ENCODE measurements at regions not wholly inside any gene's neighbourhood (a gene's known extent, or its start where the extent isn't known, plus 50 kb on each side); places are given as distances from the start of the nearest gene placed in this dataset.

DNA sequence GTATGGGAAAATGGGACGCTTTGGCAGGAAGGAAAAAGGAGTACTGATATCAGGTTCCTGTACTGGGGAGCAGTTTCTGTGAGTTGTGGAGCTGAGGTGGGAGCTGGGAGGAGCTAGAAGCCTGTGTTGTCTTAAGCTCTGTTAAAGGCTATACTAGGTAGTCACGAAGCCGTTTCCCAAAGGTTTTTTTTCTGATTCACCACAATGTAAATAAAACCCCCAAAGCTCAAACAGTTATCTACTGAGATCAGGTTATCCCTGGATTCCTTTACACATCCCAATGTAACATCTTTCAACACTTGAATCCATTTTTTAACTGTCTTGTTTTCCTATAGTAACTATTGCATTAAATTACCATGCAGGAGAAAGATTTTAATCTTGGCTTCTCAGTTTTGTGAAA lies 297.4 kb upstream of the SFRP2 start:
- DNase-seq, result no peak

DNA sequence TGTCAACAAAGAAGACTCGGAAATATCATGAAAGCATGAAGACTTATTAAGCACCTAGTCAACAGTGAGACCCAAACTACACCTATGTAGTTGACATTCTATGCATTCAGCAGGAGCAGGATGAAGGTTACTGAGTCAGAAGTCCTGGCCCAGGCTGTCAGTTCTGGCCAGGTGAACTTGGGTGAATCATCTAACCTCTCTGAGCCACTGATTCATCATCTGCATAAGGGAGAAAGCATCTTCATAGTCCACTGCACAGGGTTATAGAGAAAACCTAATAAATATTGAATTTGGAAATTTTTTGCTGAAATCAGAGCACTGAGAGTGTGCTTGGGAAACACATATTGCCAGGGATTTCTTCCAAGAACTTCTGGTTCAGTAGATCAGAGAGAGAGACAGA lies 296.0 kb upstream of the SFRP2 start:
- no peak for DNase-seq

DNA sequence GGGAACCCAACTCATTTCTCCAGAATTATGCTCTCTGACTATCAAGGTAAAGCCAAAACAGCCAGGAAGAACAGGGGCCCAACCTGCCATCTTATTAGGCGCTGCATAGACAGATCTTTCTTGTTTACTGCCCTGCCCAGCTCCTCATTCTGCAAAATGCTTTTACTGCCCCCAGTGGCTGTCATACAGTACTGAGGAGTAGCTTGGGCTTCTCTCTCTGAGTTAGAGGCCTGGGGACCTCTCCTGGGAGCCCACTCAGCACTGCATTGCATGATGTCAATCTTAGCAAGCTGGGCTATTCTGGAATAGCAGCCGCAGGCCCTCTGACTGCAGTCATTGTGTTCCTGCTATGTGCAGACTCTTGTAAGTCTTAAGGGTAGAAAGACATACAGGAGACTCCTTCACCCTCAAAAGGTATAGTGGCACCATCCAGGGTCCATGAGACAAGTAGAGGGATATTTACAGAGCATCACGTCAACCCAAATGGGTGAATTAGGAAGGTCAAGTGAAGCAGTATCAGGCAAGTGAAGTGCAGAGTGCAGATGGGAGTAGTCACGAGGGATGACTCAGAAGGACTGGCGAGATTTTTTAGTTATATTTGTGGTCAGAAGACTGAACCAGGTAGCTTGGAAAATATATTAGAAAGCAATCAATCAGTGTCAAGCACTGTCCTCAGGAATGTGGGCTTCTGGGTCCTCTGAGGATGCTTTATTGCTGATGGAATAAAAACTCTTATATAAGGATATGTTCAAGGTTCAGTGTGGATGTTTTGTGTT lies 294.1 kb upstream of the SFRP2 start:
- no peak for DNase-seq

DNA sequence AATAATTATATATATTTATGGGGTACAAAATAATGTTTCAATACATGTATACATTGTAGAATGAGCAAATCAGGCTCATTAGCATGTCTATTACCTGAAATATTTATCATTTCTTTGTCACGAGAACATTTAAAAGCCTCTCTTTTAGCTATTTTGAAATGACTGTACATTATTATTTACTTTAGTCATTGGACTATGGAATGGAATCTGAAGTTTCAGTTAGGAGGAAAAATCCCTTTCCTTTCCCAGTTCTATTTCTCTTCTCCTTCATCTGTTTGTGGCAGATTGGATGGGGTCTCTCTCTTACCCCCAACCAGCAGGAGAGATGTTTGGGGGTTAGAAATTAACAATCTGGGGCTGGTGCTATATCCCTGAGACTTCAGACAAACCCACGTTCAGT lies 292.5 kb upstream of the SFRP2 start:
- no peak for DNase-seq

DNA sequence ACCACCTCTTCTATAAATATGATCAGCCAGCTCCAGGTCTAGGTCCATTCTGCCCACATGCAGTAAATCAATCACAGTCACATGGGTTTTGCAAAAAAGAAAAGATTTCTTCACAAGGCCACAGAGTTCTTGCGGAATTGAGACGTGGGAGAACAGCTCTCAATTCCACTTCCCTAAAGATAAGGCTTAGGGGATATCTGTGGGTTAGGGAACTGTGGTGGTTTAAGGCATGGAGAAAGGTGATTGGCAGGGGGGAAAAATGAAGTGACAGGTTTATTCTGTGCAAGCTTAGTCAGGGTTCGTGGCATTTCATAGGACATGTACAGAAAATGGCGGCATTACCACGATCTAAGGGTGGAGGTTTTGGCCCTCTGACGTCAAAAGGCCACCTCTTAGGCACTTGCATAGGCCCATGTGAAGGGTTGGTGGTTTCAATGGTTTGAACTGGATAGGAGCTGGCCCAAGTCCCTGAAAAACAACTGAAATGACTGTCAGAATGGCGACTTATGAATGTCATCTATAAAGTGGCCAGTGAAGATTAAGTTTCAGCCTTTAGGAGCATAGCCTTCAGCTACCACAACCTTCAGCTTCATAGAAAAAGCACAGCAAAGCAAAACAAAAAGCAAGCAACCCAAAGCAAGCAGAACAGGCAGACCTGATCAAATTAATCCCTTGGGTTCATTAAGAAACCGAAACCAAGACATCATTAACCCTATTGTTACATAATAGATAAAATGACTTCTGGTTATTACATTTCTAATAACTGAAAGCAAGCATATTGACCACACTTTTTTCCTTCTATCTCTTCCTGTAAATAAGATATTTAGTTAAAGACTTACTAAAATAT lies 289.8 kb upstream of the SFRP2 start:
- DNase-seq, result no peak

DNA sequence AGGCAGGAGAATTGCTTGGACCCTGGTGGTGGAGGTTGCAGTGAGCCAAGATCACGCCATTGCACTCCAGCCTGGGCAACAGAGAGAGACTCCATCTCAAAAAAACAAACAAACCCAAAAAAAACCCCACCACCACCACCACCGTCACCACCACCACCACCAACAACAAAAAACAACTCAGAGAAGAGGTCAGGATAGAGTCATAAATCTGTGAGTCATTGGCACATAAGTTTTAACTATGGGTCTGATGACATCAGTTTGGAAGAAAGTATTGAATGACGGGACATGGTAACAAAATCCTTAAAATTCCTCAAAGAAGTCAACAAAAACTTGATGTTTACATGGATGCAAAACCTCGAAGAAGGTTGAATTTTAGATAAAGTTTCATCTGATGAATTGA lies 288.0 kb upstream of the SFRP2 start:
- no peak for DNase-seq

DNA sequence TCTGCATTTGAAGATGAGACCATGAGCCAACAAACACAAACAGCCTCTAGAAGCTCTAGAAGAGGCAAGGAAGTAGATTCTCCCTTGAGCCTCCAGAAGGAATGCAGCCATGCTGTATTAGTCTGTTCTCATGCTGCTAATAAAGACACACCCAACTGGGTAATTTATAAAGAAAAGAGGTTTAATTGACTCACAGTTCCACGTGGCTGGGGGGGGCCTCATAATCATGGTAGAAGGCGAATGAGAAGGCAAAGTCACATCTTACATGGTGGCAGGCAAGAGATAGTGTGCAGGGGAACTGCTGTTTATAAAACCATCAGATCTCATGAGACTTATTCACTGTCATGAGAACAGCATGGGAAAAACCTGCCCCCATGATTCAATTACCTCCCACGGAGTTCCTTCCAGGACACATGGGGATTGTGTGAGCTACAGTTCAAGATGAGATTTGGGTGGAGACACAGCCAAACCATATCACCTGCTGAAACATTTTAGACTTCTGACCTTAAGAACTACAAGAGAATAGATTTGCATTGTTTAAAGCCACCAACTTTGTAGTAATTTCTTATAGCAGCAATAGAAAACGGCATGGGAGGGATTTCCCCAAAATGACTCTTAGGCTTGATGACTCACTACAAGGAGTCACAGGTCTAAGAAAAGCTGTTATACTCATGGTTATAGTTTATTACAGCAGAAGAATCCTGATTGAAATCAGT lies 284.4 kb upstream of the SFRP2 start:
- peak; percentile 16 for DNase-seq

DNA sequence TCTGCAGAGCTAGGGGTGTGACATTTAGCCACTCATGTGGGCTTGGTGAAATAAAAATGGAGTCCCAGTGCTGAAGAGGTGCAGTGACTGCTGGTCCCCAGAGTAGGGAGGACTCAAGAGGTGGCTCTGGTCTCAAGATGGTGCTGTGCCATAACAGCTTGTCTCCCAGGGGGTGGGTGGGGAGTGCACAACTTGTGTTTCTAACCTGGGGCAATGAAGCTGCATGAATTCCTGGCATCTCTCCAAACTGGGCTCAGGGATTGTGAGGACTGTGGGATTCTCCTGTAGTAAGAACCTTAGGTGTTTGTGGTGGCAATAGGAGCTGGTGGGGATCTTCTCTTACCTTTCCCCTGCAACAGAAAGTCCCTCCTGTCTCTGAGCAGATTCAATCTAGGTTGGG lies 278.9 kb upstream of the SFRP2 start:
- DNase-seq, result no peak

DNA sequence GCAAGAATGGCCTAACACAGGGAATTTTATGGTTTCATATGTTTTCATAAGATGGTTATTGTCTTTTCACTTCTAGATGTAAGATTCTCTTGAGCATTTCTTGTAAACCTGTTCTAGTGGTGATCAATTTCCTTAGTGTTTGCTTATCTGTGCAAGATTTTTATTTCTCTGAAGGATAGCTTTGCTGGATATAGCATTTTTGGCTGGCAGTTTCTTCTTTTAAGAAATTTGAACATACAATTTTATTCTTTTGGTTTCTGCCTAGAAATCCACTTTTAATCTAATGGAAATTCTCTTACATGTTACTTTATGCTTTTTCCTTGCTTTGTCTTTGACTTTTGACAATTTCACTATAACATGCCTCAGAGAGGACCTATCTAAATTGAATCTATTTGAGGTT lies 276.5 kb upstream of the SFRP2 start:
- DNase-seq, result no peak

DNA sequence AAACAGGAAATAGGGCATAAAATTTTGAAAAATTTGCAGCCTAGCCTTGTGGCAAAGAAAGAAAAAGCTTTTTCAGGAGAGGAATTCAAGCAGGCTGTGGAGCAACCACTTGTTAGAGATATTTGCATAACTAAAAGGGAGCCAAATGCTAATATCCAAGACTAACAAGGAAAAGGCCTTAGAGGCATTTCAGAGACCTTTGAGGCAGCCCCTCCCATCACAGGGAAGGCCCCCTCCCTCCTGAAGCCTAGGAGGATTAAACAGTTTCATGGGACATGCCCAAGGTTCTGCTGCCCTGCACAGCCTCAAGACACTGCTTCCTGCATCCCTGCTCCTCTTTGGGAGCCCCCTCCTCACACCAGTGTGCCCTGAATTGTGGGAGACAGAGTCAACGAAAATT lies 275.4 kb upstream of the SFRP2 start:
- DNase-seq, result no peak

DNA sequence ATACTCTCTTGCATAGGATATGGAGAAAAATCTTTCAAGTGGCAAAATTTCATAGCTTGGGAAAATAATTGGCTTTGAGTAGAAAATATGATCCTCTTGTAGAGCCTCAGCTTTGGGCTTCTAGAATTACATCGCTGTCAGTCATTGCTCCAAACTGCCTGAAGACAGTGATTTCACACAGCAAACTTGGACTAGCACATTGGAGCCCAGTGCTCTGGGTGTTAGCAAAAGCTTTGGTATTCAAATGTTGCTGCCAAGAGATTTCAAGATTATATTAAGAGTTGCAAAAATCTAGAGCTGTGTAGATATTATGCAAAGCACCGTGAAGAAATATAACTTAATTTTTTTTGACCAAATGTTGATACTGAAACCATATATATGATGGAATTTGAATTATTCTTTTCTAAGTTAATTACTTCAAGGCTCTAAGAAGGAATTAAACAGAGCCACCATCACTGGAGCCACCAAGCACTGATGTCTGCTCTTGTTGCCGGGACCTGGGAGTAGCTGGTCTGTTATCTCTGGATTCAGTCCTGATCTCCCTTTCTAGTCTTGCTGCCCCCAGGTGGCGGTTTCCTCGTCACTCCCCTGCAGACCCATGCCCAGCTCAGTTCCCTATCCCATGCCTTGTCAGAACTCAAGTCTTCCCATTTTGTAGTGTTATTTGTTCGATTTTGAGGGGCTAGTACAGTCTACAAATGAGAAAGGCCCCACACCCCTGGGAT lies 260.7 kb upstream of the SFRP2 start:
- DNase-seq, result no peak

DNA sequence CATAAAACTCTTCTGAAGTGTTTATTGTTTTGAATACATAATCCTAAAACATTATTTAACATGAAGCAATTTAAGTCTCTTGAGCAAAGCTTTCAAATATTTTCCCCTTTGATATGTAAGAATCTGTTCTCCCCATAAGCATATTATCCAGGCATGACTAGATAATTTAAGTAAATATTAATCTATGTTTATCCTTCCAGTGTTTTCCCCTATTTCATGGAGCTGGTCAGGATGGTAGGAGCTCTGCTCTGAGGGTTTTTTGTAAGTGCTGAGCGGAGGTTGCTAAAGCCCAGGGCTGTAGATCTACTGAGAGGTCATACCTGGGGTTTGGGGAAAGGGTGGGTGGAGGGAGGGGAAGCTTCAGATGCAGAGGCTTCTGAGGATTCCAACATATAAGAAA lies 258.9 kb upstream of the SFRP2 start:
- no peak for DNase-seq

DNA sequence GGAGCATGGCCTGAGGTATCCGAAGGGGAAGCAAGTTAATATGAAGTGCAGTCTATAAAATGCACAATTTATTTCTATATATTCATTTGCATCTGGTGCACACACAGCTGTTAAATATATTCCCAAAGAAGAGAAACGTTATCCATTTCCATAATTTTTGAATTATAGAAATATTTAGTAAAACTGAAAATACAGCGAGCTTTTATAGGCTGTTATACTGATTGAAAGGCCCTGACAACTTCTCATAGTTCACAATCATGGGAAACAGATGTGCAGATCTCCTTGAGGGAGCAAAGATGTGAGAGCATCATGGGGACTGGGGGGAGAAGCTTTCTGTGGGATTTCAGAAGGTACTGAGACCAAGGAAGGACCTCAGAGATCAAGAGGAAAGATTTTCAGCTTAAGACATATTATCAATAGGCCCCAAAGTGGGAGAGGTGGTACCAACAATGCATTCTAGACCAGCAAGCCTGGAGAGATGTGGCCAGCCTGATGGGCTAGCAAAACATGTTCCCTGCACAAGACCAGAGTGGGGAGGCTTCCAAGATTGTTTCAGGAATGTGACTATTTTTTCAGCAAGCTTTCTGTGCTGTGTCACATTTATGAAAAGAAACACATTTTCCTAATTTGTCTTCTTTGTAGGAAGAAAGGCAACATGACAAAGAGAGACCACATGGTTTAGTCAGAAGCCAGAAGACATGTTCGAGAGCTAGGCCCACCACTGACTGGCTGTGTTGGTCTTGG lies 256.0 kb upstream of the SFRP2 start:
- no peak for DNase-seq

DNA sequence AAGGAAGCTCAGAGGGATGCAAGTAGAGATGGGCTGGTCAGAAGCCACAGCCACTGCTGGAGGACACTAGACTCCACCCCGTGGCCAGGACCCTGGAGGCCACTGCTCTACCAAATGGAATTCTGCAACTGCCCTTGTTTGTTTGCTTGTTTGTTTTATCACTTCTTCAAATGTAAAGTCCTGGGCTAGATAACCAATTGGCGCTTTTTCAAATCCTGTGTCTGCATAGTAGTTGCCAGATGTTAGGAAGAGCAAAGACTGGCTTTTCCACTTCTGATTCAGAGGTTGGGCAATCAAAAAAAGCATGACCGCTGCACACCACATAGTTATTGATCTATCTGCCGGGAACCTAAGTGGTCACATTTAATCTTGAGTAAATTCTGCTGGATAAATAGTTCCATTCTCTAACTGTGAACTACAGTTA lies 255.2 kb upstream of the SFRP2 start:
- DNase-seq, result no peak

DNA sequence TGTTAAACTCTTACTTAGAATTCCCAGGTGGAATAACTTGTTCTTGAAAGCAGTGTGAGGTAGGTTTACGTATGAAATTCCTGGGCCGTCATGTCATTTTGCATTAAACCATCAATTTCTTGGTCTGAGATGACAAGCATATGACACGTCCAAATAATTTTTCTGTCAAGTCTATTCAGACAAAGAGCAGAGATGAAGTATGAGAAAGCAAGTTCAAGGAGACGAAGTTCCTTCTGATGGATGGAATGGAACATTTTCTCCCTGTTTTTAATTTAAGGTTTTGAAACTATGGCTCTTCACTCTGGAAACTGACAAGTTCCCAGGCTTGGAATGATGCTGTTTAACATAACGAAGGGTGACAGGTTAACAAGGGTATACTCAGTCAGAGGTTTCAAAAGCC lies 252.8 kb upstream of the SFRP2 start:
- no peak for DNase-seq

DNA sequence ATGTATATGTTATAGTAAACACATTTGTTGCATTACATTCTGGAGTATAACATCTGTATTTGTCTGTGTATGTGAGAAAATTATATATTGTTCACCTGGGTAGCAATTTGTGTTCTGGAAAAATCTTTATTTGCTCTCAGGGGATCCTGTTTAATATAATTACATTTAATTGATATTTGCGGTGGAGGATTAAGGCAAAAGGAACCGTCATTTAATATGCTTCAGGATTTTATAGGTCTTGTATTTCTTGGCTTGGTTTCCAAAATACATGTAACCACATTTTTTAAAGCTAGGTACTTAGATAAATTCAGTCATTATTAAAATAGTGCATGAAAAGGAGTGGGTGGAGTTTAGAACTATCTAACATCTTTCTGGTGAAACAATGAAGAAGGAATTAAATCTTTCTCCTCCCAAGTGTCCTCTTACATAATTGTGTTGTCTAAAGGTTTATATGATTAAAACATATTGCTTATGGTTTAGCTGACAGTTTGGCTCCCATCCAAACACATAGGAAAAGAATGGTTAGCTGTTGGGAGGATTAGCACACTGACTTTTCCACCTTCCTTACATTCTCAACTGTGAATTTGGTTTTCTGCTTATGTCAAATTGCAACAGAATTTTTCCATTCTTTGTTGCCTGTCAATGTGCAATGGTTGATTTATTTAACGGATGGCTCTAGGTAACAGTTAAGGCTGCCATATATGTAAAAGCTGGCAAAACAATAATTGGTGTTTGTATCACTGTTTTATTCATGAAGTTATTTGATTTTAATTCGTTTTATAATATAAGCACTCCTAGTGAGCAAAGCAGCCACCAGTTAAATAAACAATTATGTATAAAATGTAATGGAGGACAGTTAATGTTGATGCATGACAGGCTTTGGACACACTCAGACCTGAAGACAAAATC lies 250.8 kb upstream of the SFRP2 start:
- no peak for DNase-seq

DNA sequence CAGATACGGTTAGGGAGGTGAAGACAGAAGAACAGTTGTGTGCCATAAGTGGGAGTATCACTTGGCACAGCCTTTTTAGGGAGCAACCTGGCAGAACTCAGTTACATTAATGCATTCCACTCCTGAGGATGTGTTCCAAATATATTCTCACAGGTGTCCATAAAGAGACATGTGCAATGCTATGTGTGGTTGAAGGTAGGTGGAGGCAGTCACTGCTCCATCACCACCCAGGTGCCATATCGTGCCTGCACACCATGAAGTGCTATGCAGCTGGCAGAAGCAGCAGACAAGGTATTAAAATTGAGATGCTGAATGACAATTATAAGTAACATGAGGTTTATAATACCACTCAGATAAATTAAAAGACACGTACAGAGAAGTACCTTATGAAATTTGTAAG lies 248.0 kb upstream of the SFRP2 start:
- DNase-seq, result no peak

DNA sequence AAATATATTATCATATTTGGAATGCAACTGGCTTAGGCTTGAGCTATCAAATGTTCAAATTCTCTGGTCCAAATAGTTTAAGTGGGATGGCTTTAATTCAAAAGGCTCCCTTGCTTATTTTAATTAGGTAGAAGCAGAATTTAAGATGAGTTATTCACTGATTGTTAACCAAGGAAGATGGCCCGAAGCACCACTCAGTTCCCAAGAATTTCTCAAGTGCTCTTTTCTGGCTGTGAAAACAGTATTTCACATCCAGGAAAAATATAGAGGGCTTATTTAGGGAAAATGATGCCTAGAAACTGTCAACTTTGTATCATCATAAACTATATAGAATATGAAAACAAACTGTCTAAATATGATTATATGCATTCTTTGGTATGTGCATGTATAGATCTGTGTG lies 246.5 kb upstream of the SFRP2 start:
- no peak for DNase-seq

DNA sequence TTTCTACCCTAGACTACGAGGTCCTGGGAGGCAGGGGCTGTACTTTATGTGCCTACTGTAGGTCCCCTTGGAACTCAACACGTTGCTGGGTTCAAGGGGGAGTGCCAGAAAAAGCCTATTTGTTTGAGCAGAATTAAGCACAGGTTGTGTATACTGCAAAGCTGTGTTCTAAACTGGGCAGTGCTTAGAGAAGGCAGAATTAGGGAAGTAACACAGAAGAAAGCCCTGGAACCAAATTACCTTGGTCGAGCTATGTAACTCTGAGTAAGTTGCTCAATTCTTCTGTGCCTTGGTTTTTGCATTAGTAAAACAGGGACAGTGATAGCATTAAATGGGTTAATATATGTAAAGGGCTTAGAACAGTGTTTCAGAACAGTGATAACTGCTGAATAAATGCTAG lies 245.0 kb upstream of the SFRP2 start:
- DNase-seq, result no peak

DNA sequence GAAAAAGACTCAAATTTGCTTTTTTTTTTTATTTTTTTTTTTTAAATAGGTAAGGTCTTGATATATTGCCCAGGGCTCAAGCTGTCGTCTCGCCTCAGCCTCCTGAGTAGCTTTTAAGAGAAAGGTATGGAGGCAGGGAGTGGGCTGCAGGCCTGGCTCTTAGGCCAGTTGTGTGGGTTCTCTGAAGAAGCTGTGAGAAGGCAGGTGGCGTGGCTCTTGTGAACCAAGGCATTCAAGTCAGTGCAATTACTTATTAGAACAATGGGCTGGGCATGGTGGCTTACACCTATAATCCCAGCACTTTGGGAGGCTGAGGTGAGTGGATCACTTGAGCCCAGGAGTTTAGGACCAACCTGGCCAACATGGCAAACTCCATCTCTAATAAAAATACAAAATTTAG lies 244.0 kb upstream of the SFRP2 start:
- DNase-seq, result no peak

DNA sequence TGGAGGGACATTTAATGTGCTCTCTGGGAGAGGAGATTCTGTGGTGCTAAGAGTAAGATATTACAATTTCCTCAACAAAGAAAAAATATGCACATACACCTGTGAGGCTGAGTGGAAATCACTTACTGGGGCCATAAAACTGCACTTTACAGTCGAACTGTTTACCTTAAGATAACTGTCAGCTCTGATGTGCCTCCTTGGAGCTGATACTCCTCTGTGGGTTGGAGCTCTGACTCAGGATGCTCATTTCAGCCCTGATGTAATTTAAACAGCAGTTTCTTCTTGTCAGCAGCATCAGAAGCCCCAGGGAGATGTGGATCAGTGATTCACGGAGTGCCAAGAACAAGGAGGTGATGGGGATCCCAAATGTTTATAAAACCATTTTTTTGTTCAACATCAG lies 241.9 kb upstream of the SFRP2 start:
- no peak for DNase-seq
